Ishikawa (cell line): ENCODE measurements at regions not wholly inside any gene's neighbourhood (a gene's known extent, or its start where the extent isn't known, plus 50 kb on each side); places are given as distances from the start of the nearest gene placed in this dataset.

Experiments used
- CEBPB ChIP-seq: IDR thresholded peaks from 2 replicates; pipeline ENCODE4 v1.6.1; 2012
- FOXM1 ChIP-seq: IDR thresholded peaks from 2 replicates; pipeline ENCODE4 v1.6.1; 2012; ENCODE audit warnings: low read depth, borderline replicate concordance
- NFIC ChIP-seq: IDR thresholded peaks from 2 replicates; pipeline ENCODE4 v1.6.1; 2012
- REST ChIP-seq: IDR thresholded peaks from 2 replicates; pipeline ENCODE4 v1.6.1; 2012; ENCODE audit warnings: low read depth, mild to moderate bottlenecking
- TCF12 ChIP-seq: IDR thresholded peaks from 2 replicates; pipeline ENCODE4 v1.6.1; 2012; ENCODE audit warnings: low read depth
- TEAD4 ChIP-seq: IDR thresholded peaks from 2 replicates; pipeline ENCODE4 v1.6.1; 2012
- USF1 ChIP-seq: IDR thresholded peaks from 2 replicates; pipeline ENCODE4 v1.6.1; 2012
- ZBTB7A ChIP-seq: IDR thresholded peaks from 2 replicates; pipeline ENCODE4 v1.6.1; 2012; ENCODE audit warnings: low read depth

GRCh38 chr4:8676676-8677075 lies 84.1 kb downstream of the CPZ start:
- TF ChIP-seq REST (no peak), ZBTB7A (no peak), TCF12 (no peak), NFIC (no peak), CEBPB (no peak), USF1 (no peak), TEAD4 (no peak), FOXM1 (no peak)
